ENCODE measurements at regions not wholly inside any gene's neighbourhood (a gene's known extent, or its start where the extent isn't known, plus 50 kb on each side); places are given as distances from the start of the nearest gene placed in this dataset.
"Not testable (repeated sequence)": the region's sequence is repeated elsewhere in the genome, so short reads cannot be mapped to it uniquely, and the experiment has no call there.

DNA sequence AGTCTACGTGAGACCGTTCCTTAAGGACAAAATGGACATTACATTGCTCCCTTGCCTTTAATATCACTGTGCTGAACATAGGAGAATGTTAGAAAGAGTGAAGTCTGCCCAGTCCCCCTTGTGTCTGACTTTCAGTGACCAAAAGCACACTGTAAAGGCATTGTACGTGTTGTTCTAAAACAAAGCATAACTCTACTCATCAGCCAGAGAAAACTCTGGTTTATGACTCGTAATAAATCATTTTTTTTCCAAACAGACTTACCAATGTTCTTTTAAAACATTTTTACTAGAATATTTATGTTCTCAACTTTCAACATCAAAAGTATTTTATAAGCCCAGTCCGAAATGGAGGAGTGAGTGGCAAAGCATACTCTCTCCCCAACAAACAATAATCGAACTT is 262.5 kb downstream of the GJA1 start:
- H3K4me3 ChIP-seq (ENCODE audit: low read depth, low read length), result no peak overlapping the region
- TF ChIP-seq, protein P1, sequence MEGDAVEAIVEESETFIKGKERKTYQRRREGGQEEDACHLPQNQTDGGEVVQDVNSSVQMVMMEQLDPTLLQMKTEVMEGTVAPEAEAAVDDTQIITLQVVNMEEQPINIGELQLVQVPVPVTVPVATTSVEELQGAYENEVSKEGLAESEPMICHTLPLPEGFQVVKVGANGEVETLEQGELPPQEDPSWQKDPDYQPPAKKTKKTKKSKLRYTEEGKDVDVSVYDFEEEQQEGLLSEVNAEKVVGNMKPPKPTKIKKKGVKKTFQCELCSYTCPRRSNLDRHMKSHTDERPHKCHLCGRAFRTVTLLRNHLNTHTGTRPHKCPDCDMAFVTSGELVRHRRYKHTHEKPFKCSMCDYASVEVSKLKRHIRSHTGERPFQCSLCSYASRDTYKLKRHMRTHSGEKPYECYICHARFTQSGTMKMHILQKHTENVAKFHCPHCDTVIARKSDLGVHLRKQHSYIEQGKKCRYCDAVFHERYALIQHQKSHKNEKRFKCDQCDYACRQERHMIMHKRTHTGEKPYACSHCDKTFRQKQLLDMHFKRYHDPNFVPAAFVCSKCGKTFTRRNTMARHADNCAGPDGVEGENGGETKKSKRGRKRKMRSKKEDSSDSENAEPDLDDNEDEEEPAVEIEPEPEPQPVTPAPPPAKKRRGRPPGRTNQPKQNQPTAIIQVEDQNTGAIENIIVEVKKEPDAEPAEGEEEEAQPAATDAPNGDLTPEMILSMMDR (IDR thresholded peaks at IDR 0.05; ENCODE audit: low read depth, low read length), result no peak
- H3K27ac ChIP-seq, result no peak overlapping the region
- no peaks in the 10 kb centered on the region for H3K27me3 ChIP-seq (ENCODE audit: insufficient read depth, low read depth, severe bottlenecking)
- H3K36me3 ChIP-seq, result no peaks in the 10 kb centered on the region
- DNase-seq, result no peak
- H3K9me3 ChIP-seq (ENCODE audit: severe bottlenecking), result no peaks in the 10 kb centered on the region

- no peaks in the 10 kb centered on the region for H3K9me3 ChIP-seq (ENCODE audit: severe bottlenecking)
- no peaks in the 10 kb centered on the region for H3K27me3 ChIP-seq (ENCODE audit: insufficient read depth, low read depth, severe bottlenecking)
- no peaks in the 10 kb centered on the region for H3K36me3 ChIP-seq
- TF ChIP-seq, protein P1 (IDR thresholded peaks at IDR 0.05; ENCODE audit: low read depth, low read length), result no peak
- no peak overlapping the region for H3K4me3 ChIP-seq (ENCODE audit: low read depth, low read length)
- DNase-seq, result no peak
- no peak overlapping the region for H3K27ac ChIP-seq
These were observed 263.2 kb downstream of the GJA1 start for GRCh38 chr6:121698617-121699016.

DNA sequence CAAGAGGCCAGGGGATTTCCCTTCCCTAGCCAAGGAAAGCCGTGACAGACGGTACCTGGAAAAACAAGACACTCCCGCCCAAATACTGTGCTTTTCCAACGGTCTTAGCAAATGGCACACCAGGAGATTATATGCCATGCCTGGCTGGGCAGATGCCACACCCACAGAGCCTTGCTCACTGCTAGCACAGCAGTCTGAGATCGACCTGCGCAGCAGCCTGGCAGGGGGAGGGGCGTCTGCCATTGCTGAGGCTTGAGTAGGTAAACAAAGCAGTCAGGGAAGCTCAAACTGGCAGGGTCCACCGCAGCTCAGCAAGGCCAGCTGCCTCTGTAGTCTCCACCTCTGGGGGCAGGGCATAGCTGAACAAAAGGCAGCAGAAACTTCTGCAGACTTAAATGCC is 267.7 kb downstream of the GJA1 start:
- not testable (repeated sequence) for H3K9me3 ChIP-seq (ENCODE audit: severe bottlenecking); H3K4me3 ChIP-seq (ENCODE audit: low read depth, low read length); H3K36me3 ChIP-seq; H3K27me3 ChIP-seq (ENCODE audit: insufficient read depth, low read depth, severe bottlenecking); DNase-seq; H3K27ac ChIP-seq

- TF ChIP-seq, protein P1 (IDR thresholded peaks at IDR 0.05; ENCODE audit: low read depth, low read length), result no peak
- no peak for DNase-seq
These were observed 276.0 kb downstream of the GJA1 start for GRCh38 chr6:121711472-121711871.

DNA sequence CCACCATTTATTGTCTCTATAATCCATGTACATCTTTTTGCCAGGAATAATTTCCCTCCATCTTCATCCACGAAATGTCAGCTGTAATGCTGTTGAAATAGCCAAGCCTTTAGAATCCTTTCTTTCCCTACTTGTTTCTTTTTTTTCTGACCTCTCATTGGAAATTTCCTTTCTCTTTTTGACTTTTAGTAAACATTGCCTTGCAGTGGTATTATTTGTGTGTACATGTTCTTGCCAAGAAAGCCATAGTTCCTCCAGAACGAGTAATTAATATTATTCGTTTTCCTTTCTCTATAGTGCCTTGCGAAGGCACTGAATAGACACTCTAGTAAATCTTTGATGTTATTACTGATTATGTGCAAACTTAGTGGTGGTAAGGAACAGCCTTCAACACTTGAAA is 282.2 kb downstream of the GJA1 start:
- TF ChIP-seq, protein P1 (IDR thresholded peaks at IDR 0.05; ENCODE audit: low read depth, low read length), result no peak
- no peaks in the 10 kb centered on the region for H3K9me3 ChIP-seq (ENCODE audit: severe bottlenecking)
- H3K36me3 ChIP-seq, result no peaks in the 10 kb centered on the region
- no peak overlapping the region for H3K4me3 ChIP-seq (ENCODE audit: low read depth, low read length)
- DNase-seq, result no peak
- no peak overlapping the region for H3K27ac ChIP-seq
- no peaks in the 10 kb centered on the region for H3K27me3 ChIP-seq (ENCODE audit: insufficient read depth, low read depth, severe bottlenecking)

More at GRCh38 chr6:121711472-121711871, 276.0 kb downstream of the GJA1 start:
- no peaks in the 10 kb centered on the region for H3K9me3 ChIP-seq (ENCODE audit: severe bottlenecking)
- no peak overlapping the region for H3K27ac ChIP-seq
- no peaks in the 10 kb centered on the region for H3K36me3 ChIP-seq
- no peaks in the 10 kb centered on the region for H3K27me3 ChIP-seq (ENCODE audit: insufficient read depth, low read depth, severe bottlenecking)
- H3K4me3 ChIP-seq (ENCODE audit: low read depth, low read length), result no peak overlapping the region

- not testable (repeated sequence) for H3K27me3 ChIP-seq (ENCODE audit: insufficient read depth, low read depth, severe bottlenecking); H3K9me3 ChIP-seq (ENCODE audit: severe bottlenecking); H3K36me3 ChIP-seq; DNase-seq; H3K27ac ChIP-seq; H3K4me3 ChIP-seq (ENCODE audit: low read depth, low read length)
These were observed 285.4 kb downstream of the GJA1 start for GRCh38 chr6:121720867-121721266.

DNA sequence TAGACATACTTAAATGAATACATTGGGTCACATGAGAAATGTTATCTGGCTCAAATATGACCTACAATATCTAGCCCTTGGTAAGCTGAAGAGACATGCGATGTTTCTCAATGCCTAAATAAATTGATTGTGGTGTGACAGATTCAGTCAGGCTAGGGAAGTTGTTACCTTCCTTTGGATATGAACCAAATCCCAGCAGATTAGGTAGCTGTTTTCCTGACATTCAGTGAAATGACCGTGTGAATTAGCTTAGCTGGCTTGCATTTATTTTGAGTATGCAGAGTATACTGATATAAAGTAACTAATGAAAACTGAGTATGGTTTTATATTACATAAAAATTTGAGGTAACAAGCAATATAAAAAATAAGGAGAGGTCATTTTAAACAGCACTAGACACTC is 288.2 kb downstream of the GJA1 start:
- Histone ChIP-seq H3K36me3 (no peaks in the 10 kb centered on the region), H3K27ac (no peak overlapping the region), H3K4me3 (ENCODE audit: low read depth, low read length) (no peak overlapping the region), H3K27me3 (ENCODE audit: insufficient read depth, low read depth, severe bottlenecking) (no peaks in the 10 kb centered on the region), H3K9me3 (ENCODE audit: severe bottlenecking) (no peaks in the 10 kb centered on the region)
- no peak for DNase-seq
- TF ChIP-seq, protein P1 (IDR thresholded peaks at IDR 0.05; ENCODE audit: low read depth, low read length), result no peak

Data from WERI-Rb-1 (cell line).